ENCODE measurements at regions not wholly inside any gene's neighbourhood (a gene's known extent, or its start where the extent isn't known, plus 50 kb on each side); places are given as distances from the start of the nearest gene placed in this dataset.

DNA sequence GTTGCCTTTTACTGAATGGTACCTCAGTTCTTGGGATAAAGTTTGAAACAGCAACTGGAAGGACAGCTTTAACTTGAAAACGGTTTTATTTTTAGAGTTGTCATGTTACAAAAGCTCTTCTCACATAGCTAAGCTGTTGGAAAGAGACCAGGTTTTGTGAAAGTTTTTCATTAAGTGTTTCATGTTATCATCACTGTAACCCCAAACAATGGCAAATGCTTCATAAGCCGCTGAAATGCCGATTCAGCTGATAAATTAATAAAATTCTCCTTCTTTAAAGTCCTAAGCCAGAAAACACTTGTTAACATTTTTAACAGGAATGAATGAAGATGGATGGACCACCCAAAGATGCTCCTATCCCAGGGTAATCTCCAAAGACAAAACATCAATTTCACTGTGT, 76.1 kb upstream of the IRF2 start:
- TF ChIP-seq EZH2 (IDR thresholded peaks at IDR 0.05) (no peak), EZH2phosphoT487 (IDR thresholded peaks at IDR 0.05) (no peak)
- TF ChIP-seq, protein P1, sequence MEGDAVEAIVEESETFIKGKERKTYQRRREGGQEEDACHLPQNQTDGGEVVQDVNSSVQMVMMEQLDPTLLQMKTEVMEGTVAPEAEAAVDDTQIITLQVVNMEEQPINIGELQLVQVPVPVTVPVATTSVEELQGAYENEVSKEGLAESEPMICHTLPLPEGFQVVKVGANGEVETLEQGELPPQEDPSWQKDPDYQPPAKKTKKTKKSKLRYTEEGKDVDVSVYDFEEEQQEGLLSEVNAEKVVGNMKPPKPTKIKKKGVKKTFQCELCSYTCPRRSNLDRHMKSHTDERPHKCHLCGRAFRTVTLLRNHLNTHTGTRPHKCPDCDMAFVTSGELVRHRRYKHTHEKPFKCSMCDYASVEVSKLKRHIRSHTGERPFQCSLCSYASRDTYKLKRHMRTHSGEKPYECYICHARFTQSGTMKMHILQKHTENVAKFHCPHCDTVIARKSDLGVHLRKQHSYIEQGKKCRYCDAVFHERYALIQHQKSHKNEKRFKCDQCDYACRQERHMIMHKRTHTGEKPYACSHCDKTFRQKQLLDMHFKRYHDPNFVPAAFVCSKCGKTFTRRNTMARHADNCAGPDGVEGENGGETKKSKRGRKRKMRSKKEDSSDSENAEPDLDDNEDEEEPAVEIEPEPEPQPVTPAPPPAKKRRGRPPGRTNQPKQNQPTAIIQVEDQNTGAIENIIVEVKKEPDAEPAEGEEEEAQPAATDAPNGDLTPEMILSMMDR (IDR thresholded peaks at IDR 0.05): no peak
